Smooth muscle cell (in vitro differentiated cells): ENCODE measurements at regions not wholly inside any gene's neighbourhood (a gene's known extent, or its start where the extent isn't known, plus 50 kb on each side); places are given as distances from the start of the nearest gene placed in this dataset.

ENCODE experiments used
- DNase-seq: peaks from one replicate; lab custom pipeline; 2025; ENCODE audit not compliant: unreplicated experiment; lab: John Stamatoyannopoulos, UW
- H2AFZ ChIP-seq: fragments of 200-600 bp; sonication (generic); 2 replicates; pipeline ENCODE4 v1.6.0; 2016; ENCODE audit warnings: antibody characterized with exemption, low read depth, mild to moderate bottlenecking
- H3F3A ChIP-seq: fragments of 200-600 bp; sonication (generic); 2 replicates; pipeline ENCODE4 v1.6.0; 2017; ENCODE audit warnings: antibody characterized with exemption, low read depth
- H3K27ac ChIP-seq: fragments of 200-600 bp; sonication (generic); 2 replicates; pipeline ENCODE4 v1.5.1; 2016; ENCODE audit warnings: low read depth, mild to moderate bottlenecking
- H3K27me3 ChIP-seq: fragments of 200-600 bp; sonication (generic); 2 replicates; pipeline ENCODE4 v1.6.1; 2016; ENCODE audit warnings: low read depth, mild to moderate bottlenecking
- H3K36me3 ChIP-seq: fragments of 200-600 bp; sonication (generic); 2 replicates; pipeline ENCODE4 v1.5.1; 2016; ENCODE audit warnings: low read depth
- H3K4me1 ChIP-seq: fragments of 200-600 bp; sonication (generic); 2 replicates; pipeline ENCODE4 v1.5.1; 2016; ENCODE audit warnings: low read depth
- H3K4me2 ChIP-seq: fragments of 200-600 bp; sonication (generic); 2 replicates; pipeline ENCODE4 v1.6.0; 2016; ENCODE audit warnings: mild to moderate bottlenecking
- H3K4me3 ChIP-seq: fragments of 200-600 bp; sonication (generic); 2 replicates; pipeline ENCODE4 v1.5.1; 2016; ENCODE audit warnings: mild to moderate bottlenecking
- H3K79me2 ChIP-seq: fragments of 200-600 bp; sonication (generic); 2 replicates; pipeline ENCODE4 v1.6.0; 2016; ENCODE audit warnings: low read depth, mild to moderate bottlenecking
- H3K9ac ChIP-seq: fragments of 200-600 bp; sonication (generic); 2 replicates; pipeline ENCODE4 v1.6.0; 2016; ENCODE audit warnings: low read depth
- H3K9me3 ChIP-seq: fragments of 200-600 bp; sonication (generic); replicated peaks from 2 replicates; pipeline ENCODE4 v1.5.1; 2016; ENCODE audit warnings: low read depth
- H4K20me1 ChIP-seq: fragments of 200-600 bp; sonication (generic); 2 replicates; pipeline ENCODE4 v1.6.0; 2016; ENCODE audit warnings: low read depth
- WGBS: methylation state at CpG from one replicate; pipeline ENCODE4 v1.1.7; 2016; ENCODE audit warnings: low lambda C conversion rate; 5-methylcytosine and 5-hydroxymethylcytosine counted together
- TF ChIP-seq, protein P1 (sequence below): fragments of 200-600 bp; sonication (generic); IDR thresholded peaks from 2 replicates; pipeline ENCODE4 v1.5.1; 2017; ENCODE audit warnings: borderline replicate concordance, mild to moderate bottlenecking, antibody characterized with exemption; ENCODE audit not compliant: insufficient read depth, poor library complexity, severe bottlenecking

DNA sequence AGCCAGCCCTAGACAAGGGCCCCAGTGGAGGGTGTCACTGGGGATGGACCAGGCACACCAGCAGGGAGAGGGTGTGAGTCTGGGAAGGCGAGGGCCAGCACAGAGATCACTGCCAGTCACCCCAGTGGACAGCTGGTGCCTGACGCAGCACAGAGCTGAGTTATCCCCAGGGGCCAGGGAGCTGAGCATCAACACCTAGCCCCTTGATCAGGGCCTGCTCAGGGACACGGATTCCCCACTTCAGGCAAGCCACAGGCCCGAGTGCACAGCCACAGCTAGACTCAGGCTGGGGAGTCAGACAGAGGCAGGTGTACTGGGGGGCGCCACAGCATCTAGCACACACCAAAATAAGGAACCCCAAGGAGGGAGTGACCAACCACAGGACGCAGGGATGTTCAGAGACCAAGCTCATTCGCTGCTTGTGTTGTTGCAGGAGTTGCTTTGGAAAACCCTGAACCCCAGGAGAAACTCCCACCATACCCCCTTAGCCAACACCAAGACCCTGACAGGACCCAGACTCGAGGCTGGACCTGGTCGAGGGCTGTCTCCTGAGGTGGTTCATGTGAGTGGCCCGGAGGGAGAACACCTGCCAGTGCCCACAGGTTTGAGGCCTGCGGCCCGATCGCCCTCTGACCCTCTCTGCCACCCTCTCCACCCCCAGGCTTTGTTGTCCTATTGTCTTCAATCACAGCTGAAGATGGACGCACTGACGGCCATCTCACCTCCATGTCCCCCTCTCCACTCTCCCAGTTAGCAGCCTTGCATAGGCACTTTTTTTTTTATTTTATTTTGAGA, 146.8 kb downstream of the TPRA1 start:
- WGBS, result 87% methylated on average over 15 of the region's 15 CpGs
- H3K27me3 ChIP-seq, result peaks cover 4% of the 10 kb centered on the region
- DNase-seq, result no peak

GRCh38 chr3:127442506-127442905, 148.0 kb downstream of the TPRA1 start:
- H3K9ac ChIP-seq, result no peak overlapping the region
- no peaks in the 10 kb centered on the region for H3F3A ChIP-seq
- TF ChIP-seq, protein P1, sequence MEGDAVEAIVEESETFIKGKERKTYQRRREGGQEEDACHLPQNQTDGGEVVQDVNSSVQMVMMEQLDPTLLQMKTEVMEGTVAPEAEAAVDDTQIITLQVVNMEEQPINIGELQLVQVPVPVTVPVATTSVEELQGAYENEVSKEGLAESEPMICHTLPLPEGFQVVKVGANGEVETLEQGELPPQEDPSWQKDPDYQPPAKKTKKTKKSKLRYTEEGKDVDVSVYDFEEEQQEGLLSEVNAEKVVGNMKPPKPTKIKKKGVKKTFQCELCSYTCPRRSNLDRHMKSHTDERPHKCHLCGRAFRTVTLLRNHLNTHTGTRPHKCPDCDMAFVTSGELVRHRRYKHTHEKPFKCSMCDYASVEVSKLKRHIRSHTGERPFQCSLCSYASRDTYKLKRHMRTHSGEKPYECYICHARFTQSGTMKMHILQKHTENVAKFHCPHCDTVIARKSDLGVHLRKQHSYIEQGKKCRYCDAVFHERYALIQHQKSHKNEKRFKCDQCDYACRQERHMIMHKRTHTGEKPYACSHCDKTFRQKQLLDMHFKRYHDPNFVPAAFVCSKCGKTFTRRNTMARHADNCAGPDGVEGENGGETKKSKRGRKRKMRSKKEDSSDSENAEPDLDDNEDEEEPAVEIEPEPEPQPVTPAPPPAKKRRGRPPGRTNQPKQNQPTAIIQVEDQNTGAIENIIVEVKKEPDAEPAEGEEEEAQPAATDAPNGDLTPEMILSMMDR, result no peak
- H3K4me2 ChIP-seq, result no peak overlapping the region
- no peak overlapping the region for H3K27ac ChIP-seq
- no peak overlapping the region for H3K4me3 ChIP-seq
- no peaks in the 10 kb centered on the region for H3K79me2 ChIP-seq
- no peaks in the 10 kb centered on the region for H3K27me3 ChIP-seq
- H2AFZ ChIP-seq, result no peak overlapping the region
- H4K20me1 ChIP-seq, result no peaks in the 10 kb centered on the region
- no peaks in the 10 kb centered on the region for H3K9me3 ChIP-seq
- no peak for DNase-seq
- no peaks in the 10 kb centered on the region for H3K4me1 ChIP-seq
- H3K36me3 ChIP-seq, result no peaks in the 10 kb centered on the region
- 86% methylated on average over 5 of the region's 5 CpGs for WGBS

More for the DNA sequence above, 146.8 kb downstream of the TPRA1 start:
- Histone ChIP-seq H3K9me3 (no peaks in the 10 kb centered on the region), H3K4me3 (no peak overlapping the region), H3F3A (no peaks in the 10 kb centered on the region), H3K36me3 (no peaks in the 10 kb centered on the region), H3K9ac (no peak overlapping the region), H3K27ac (no peak overlapping the region), H2AFZ (no peak overlapping the region), H3K79me2 (no peaks in the 10 kb centered on the region), H4K20me1 (no peaks in the 10 kb centered on the region), H3K4me2 (no peak overlapping the region), H3K4me1 (no peaks in the 10 kb centered on the region)
- TF ChIP-seq, protein P1, result no peak

DNA sequence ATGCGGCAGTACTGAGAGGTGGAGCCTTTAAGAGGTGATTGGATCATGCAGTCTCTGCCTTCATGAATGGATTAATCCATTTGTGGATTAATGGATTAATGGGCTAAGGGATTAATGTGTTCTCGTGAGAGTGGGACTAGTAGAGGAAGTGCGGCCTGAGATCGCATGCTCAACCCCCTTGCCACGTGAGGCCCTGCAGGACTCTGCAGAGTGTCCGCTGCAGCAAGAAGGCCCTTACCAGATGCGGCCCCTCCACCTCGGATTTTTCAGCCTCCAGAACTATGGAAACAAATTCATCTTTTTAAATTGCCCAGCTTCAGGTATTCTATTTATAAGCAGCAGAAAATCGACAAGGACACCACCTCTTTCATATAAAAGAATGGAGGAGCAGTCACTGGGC, 148.8 kb downstream of the TPRA1 start:
- H3K4me3 ChIP-seq, result no peak overlapping the region
- no peaks in the 10 kb centered on the region for H3K79me2 ChIP-seq
- TF ChIP-seq, protein P1, result no peak
- H2AFZ ChIP-seq, result no peak overlapping the region
- H4K20me1 ChIP-seq, result no peaks in the 10 kb centered on the region
- 76% methylated on average over 9 of the region's 9 CpGs for WGBS
- H3K9me3 ChIP-seq, result no peaks in the 10 kb centered on the region
- H3K4me1 ChIP-seq, result no peaks in the 10 kb centered on the region
- no peak overlapping the region for H3K9ac ChIP-seq
- H3K4me2 ChIP-seq, result no peak overlapping the region
- no peak overlapping the region for H3K27ac ChIP-seq
- H3K27me3 ChIP-seq, result peaks cover under 1% of the 10 kb centered on the region
- no peak for DNase-seq
- no peaks in the 10 kb centered on the region for H3K36me3 ChIP-seq
- no peaks in the 10 kb centered on the region for H3F3A ChIP-seq

DNA sequence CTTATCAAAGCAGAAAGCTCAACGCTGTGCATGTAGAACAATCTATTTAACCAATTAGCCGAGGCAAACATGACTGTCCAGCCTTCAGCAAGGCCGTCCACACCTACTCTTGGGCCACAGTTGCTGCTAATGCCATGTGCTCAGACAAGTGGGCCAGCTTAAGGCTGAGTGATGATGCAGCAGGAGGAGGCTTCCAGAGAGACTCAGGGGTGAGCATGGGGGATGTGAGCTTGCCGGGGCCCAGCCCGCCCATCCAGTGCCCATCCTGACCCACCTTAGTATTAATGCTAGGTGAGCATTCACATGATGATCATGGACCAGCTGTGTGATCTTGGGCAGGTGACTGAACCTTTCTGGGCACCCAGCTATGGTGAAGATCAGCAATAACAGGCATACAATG, 150.1 kb downstream of the TPRA1 start:
- Histone ChIP-seq H3K9ac (no peak overlapping the region), H3K79me2 (no peaks in the 10 kb centered on the region), H4K20me1 (no peaks in the 10 kb centered on the region), H3K4me1 (no peaks in the 10 kb centered on the region), H3K4me2 (no peak overlapping the region), H3K36me3 (no peaks in the 10 kb centered on the region), H2AFZ (no peak overlapping the region), H3K27me3 (peaks cover 13% of the 10 kb centered on the region), H3K27ac (no peak overlapping the region), H3K9me3 (no peaks in the 10 kb centered on the region), H3K4me3 (no peak overlapping the region), H3F3A (no peaks in the 10 kb centered on the region)
- WGBS, result 91% methylated on average over 5 of the region's 5 CpGs
- TF ChIP-seq, protein P1, result no peak
- DNase-seq, result no peak
